SK-N-MC (cell line): ENCODE measurements at regions not wholly inside any gene's neighbourhood (a gene's known extent, or its start where the extent isn't known, plus 50 kb on each side); places are given as distances from the start of the nearest gene placed in this dataset.
"Not testable (repeated sequence)": the region's sequence is repeated elsewhere in the genome, so short reads cannot be mapped to it uniquely, and the experiment has no call there.

Source experiments
- EZH2 ChIP-seq: fragments of 200-600 bp; sonication (generic); IDR thresholded peaks from one replicate; pipeline ENCODE4 v1.6.1; 2017; ENCODE audit warnings: antibody characterized with exemption
- FOXP2 ChIP-seq: optimal IDR thresholded peaks from 2 replicates; pipeline ENCODE3; 2011; ENCODE audit warnings: mild to moderate bottlenecking, moderate library complexity; ENCODE audit not compliant: insufficient read depth; ENCODE audit errors: extremely low read length, control extremely low read depth
- POLR2AphosphoS5 ChIP-seq: IDR thresholded peaks from 2 replicates; pipeline ENCODE4 v1.6.1; 2012; ENCODE audit warnings: mild to moderate bottlenecking, low read depth, low read length, borderline replicate concordance

- TF ChIP-seq POLR2AphosphoS5, EZH2, FOXP2: not testable (repeated sequence)
These were observed 56.9 kb upstream of the CDR2 start for GRCh38 chr16:22431314-22431713.
